Esophagus squamous epithelium (tissue), 5 donors: ENCODE measurements at regions not wholly inside any gene's neighbourhood (a gene's known extent, or its start where the extent isn't known, plus 50 kb on each side); places are given as distances from the start of the nearest gene placed in this dataset.

Experiments used
- DNase-seq: peaks from one replicate; lab custom pipeline; 2025; lab: John Stamatoyannopoulos, UW
- H3K27ac ChIP-seq, 4 donors: fragments of 200-600 bp; sonication (generic); one replicate each; pipeline ENCODE4 v1.5.1; 2016 to 2019; ENCODE audit warnings: mild to moderate bottlenecking in 1 of 4
- H3K27me3 ChIP-seq, 4 donors: fragments of 200-600 bp; sonication (generic); 1 replicate in 3 of 4; 2 replicates in 1 of 4; pipeline versions ENCODE4 v1.5.1 to v1.6.0; 2017 to 2021; ENCODE audit warnings: antibody characterized with exemption in 1 of 4
- H3K36me3 ChIP-seq, 3 donors: fragments of 200-600 bp; sonication (generic); one replicate each; pipeline ENCODE4 v1.5.1; 2016 to 2019
- H3K4me1 ChIP-seq, 3 donors: fragments of 200-600 bp; sonication (generic); one replicate each; pipeline ENCODE4 v1.5.1; 2017 to 2019
- H3K4me3 ChIP-seq, 4 donors: fragments of 200-600 bp; sonication (generic); 1 replicate in 3 of 4; 2 replicates in 1 of 4; pipeline ENCODE4 v1.5.1; 2016 to 2019; ENCODE audit warnings: mild to moderate bottlenecking in 2 of 4, moderate library complexity in 1 of 4
- H3K9me3 ChIP-seq, 3 donors: fragments of 200-600 bp; sonication (generic); one replicate each; pipeline ENCODE4 v1.5.1; 2016 to 2019
- CTCF ChIP-seq, 6 experiments: fragments of 450-650 bp in 4 of 6; fragments of 200-600 bp in 2 of 6; sonication (generic) in 2 of 6; IDR thresholded peaks; one replicate each; pipeline ENCODE4 v1.5.1; 2016 to 2019; ENCODE audit warnings: antibody characterized with exemption in 6 of 6, mild to moderate bottlenecking in 4 of 6, moderate library complexity in 4 of 6
- POLR2A ChIP-seq, 4 donors: fragments of 450-650 bp; IDR thresholded peaks; one replicate each; pipeline ENCODE4 v1.6.1; 2017; ENCODE audit warnings: antibody characterized with exemption in 4 of 4, mild to moderate bottlenecking in 4 of 4, moderate library complexity in 3 of 4
- WGBS, 2 donors: methylation state at CpG; one replicate each; pipeline ENCODE4 v1.1.5; 2018; 5-methylcytosine and 5-hydroxymethylcytosine counted together
- intact Hi-C: fragments of 100-400 bp; cut with DNase I; formaldehyde crosslinking; loops from one replicate; pipeline ENCODE4 v1.15.0; 2022
- donor health status: DM: yes; HTN: yes; CAD: no.

DNA sequence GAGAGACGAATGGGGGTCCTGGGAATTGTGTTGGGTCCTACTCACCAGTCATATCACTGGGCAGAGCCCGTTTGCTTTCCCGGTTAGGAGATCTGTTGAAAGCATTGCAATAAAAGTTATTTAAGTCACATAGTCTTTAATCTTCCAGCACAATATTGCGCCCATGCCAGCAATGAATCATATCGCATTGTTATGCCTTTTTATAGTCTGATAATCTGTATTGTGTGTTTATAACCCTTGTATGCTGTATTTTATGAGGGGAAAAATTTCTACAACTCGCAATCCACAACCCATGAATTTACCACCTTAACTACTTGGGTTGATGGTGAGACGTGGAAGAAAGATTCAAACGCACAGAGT lies 211.9 kb upstream of the SMIM21 start:
- H3K4me1 ChIP-seq: peaks cover 0 to 15% (median 0%) of the 10 kb centered on the region in 3 donors
- no peaks in the 10 kb centered on the region for H3K9me3 ChIP-seq
- H3K27ac ChIP-seq: peak overlapping the region in 1 of 4 donors; percentile 68
- H3K4me3 ChIP-seq: peak overlapping the region in 1 of 4 donors; percentile 46
- intact Hi-C loops: no loop called here
- WGBS, 2 donors: 74 to 80% methylated on average over 4 to 8 of the region's 8 CpGs
- TF ChIP-seq POLR2A (IDR thresholded peaks at IDR 0.05) (no peak), CTCF (IDR thresholded peaks at IDR 0.05) (no peak)
- DNase-seq: no peak
- H3K36me3 ChIP-seq: no peaks in the 10 kb centered on the region
- H3K27me3 ChIP-seq: no peaks in the 10 kb centered on the region

DNA sequence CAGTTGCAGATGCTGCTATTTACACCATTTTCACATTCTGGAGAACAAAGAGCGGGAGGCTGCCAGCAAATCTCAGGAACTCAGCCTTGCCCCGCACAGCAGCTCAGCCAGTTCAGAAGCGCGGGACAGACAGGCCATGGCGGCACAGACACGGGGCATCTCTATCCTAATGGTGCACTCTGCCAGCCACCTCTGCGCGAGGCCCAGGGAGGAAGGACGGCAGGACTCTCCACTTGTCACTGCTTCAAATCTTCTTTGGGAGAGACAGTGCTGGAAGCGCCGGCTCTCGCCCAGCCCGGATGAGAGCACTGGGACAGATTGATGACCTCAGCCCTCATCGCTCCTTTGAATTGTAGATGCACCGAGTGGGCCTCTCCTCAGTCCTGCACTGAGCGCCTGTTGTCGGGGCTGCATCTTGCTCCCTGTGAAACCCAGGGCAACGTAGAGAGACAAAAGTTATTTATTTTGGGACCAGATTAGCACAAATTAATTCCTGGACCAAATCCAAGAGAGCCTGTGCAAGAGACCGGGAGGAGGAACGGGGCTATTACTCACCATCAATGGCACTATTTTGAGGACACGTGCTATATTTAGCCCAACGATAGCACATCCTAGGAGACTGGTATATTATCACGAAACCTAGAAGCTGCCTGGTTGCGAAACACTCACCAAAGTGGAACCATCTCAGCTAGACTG lies 211.4 kb upstream of the SMIM21 start:
- no peaks in the 10 kb centered on the region for H3K36me3 ChIP-seq
- no peaks in the 10 kb centered on the region for H3K27me3 ChIP-seq
- no peaks in the 10 kb centered on the region for H3K9me3 ChIP-seq
- WGBS, 2 donors: 35 to 50% methylated on average over 13 to 18 of the region's 24 CpGs
- peaks cover 0 to 15% (median 0%) of the 10 kb centered on the region in 3 donors for H3K4me1 ChIP-seq
- DNase-seq: no peak
- intact Hi-C loops: no loop called here
- H3K4me3 ChIP-seq: peak overlapping the region in 3 of 4 donors; percentile 15 to 46 (median 22)
- no peak for TF ChIP-seq POLR2A (IDR thresholded peaks at IDR 0.05)
- no peak for TF ChIP-seq CTCF (IDR thresholded peaks at IDR 0.05)
- H3K27ac ChIP-seq: peak overlapping the region in 1 of 4 donors; percentile 68

- Histone ChIP-seq H3K9me3 (no peaks in the 10 kb centered on the region), H3K27me3 (no peaks in the 10 kb centered on the region), H3K4me3 (peak overlapping the region in 3 of 4 donors; percentile 15 to 46 (median 22)), H3K4me1 (peaks cover 0 to 15% (median 0%) of the 10 kb centered on the region in 3 donors), H3K36me3 (no peaks in the 10 kb centered on the region), H3K27ac (peak overlapping the region in 1 of 4 donors; percentile 68)
- intact Hi-C loops: no loop called here
- TF ChIP-seq POLR2A (IDR thresholded peaks at IDR 0.05) (no peak), CTCF (IDR thresholded peaks at IDR 0.05) (no peak)
- WGBS, 2 donors: 13 to 32% methylated on average over 8 to 11 of the region's 16 CpGs
- no peak for DNase-seq
These were observed 210.8 kb upstream of the SMIM21 start for GRCh38 chr18:75638223-75638775.

- Histone ChIP-seq H3K36me3 (no peaks in the 10 kb centered on the region), H3K9me3 (no peaks in the 10 kb centered on the region), H3K4me3 (no peak overlapping the region), H3K27me3 (no peaks in the 10 kb centered on the region), H3K4me1 (peaks cover 0 to 15% (median 0%) of the 10 kb centered on the region in 3 donors), H3K27ac (no peak overlapping the region)
- no peak for DNase-seq
- intact Hi-C loops: no loop called here
- TF ChIP-seq CTCF (IDR thresholded peaks at IDR 0.05) (no peak), POLR2A (IDR thresholded peaks at IDR 0.05) (no peak)
- 75 to 90% methylated on average over 1 to 4 of the region's 5 CpGs for WGBS, 2 donors
These were observed 207.6 kb upstream of the SMIM21 start for GRCh38 chr18:75635096-75635495.

- H3K4me1 ChIP-seq: no peaks in the 10 kb centered on the region
These were observed 198.5 kb upstream of the SMIM21 start for GRCh38 chr18:75625966-75626365.

More at GRCh38 chr18:75625966-75626365, 198.5 kb upstream of the SMIM21 start:
- no peak for TF ChIP-seq POLR2A (IDR thresholded peaks at IDR 0.05)
- no peak for TF ChIP-seq CTCF (IDR thresholded peaks at IDR 0.05)
- Histone ChIP-seq H3K9me3 (no peaks in the 10 kb centered on the region), H3K4me3 (no peak overlapping the region), H3K36me3 (no peaks in the 10 kb centered on the region), H3K27ac (no peak overlapping the region), H3K27me3 (no peaks in the 10 kb centered on the region)
- intact Hi-C loops: no loop called here
- DNase-seq: no peak
- 68 to 72% methylated on average over 5 of the region's 5 CpGs for WGBS, 2 donors
